Fibroblast of skin of back (primary cell): ENCODE measurements at regions not wholly inside any gene's neighbourhood (a gene's known extent, or its start where the extent isn't known, plus 50 kb on each side); places are given as distances from the start of the nearest gene placed in this dataset.

Experiments used
- DNase-seq: peaks from one replicate; pipeline ENCODE4 v3.0.0-alpha.2; 2013

DNA sequence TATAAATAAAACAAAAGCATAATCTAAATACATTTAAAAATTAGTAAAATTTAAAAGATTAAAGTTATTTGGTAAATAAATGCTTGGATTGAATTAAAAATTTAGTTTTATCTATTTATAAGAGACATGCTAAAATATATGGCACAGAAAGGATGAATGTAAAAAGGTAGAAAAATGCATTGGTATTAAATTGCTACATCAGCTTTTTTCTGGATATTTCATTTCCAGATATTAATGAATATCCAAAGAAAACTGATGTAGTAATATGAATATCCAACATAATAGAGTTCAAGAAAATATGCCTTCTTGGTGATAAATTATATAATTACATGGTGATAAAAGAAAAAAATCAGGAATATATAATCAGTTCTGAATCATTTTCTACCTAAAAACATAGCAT lies 1743.9 kb downstream of the RPA4 start:
- DNase-seq, result no peak

DNA sequence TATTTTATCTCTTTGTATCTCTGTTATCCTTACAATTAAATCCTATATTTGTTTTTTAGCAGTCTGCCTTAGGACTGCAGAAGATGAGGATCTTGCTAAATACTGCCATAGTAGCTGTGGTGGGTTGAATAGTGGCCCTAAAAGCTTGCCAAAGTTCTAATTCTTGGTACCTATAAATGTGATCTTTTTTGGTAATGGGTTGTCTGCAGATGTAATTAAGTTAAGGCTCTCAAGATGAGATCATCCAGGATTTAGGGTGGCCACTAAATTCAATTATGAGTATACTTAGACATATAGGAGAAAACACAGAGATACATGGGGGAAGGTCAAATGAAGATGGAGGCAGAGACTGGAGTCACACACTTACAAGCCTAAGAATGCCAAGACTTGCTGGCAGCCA lies 1753.7 kb downstream of the RPA4 start:
- no peak for DNase-seq

DNA sequence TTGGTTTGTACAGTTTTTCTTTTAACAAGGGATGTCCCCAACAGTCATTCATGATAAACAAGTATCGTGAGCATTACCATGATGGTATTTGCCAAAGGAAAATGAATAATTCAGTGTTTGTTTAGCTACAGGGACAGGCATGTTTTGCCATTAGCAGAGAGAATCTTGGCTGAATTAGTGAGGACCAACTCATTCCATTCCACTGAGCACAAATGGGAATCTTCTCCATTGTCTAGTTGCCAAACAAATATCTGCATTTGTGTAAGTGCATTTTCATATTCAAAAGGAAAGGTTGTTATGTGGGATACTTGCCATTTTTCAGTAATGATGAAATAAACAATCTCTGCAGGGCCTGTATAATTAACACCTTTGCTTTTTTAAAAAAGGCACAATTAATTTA lies 1762.6 kb downstream of the RPA4 start:
- no peak for DNase-seq

DNA sequence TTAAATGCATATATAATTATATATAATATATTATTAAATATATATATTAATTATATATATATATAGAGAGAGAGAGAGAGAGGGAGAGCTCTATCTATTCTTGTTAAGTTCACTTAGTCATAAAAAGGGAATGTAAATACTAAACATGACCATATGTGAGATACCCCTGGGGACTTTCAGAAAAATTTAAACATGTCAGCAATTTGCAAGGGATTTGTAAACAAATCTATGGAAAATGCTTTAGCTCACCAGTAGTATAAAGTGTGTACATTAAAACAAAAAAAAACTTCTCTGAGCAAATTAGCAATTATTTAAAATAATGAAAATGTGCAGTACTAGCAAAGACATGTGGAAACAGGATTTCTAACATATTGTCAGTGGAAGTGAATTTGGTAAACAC lies 1755.5 kb downstream of the PCDH19 start:
- no peak for DNase-seq
